HEK293 (cell line): ENCODE measurements at regions not wholly inside any gene's neighbourhood (a gene's known extent, or its start where the extent isn't known, plus 50 kb on each side); places are given as distances from the start of the nearest gene placed in this dataset.

ENCODE experiments used
- CTCF ChIA-PET: fragments of 350-600 bp; formaldehyde crosslinking; extraction: SDS; loops from one replicate; lab custom pipeline; 2021; ENCODE audit warnings: antibody characterized with exemption; lab: Yijun Ruan, JAX
- POLR2A ChIA-PET: fragments of 300-600 bp; formaldehyde crosslinking; extraction: SDS; loops from one replicate; lab custom pipeline; 2020; ENCODE audit warnings: antibody characterized with exemption, inconsistent platforms; lab: Yijun Ruan, JAX
- H3K27ac ChIP-seq: fragments of 200-500 bp; sonication (Bioruptor generic); 2 replicates; pipeline ENCODE4 v1.5.1; 2014; ENCODE audit warnings: low read depth, low read length, control low read depth, inconsistent platforms; ENCODE audit errors: extremely low read depth
- H3K36me3 ChIP-seq, 2 experiments: fragments of 200-500 bp in 1 of 2; sonication (Bioruptor generic) in 1 of 2; 1 replicate in 1 of 2; 2 replicates in 1 of 2; pipeline ENCODE4 v1.5.1; 2014 to 2017; ENCODE audit warnings: inconsistent platforms in 2 of 2, low read length in 2 of 2; ENCODE audit not compliant: control insufficient read depth in 2 of 2, insufficient read depth in 1 of 2
- H3K4me1 ChIP-seq: fragments of 200-500 bp; sonication (Bioruptor generic); 2 replicates; pipeline ENCODE4 v1.5.1; 2014; ENCODE audit warnings: mild to moderate bottlenecking, low read length, inconsistent platforms; ENCODE audit not compliant: control insufficient read depth, insufficient read depth
- H3K4me3 ChIP-seq: 2 replicates; pipeline ENCODE4 v1.5.1; 2011; ENCODE audit warnings: low read depth, mild to moderate bottlenecking, control low read depth, low read length, moderate library complexity
- H3K9me3 ChIP-seq: fragments of 200-500 bp; sonication (Bioruptor generic); 2 replicates; pipeline ENCODE4 v1.5.1; 2014; ENCODE audit warnings: low read depth, low read length, inconsistent platforms; ENCODE audit not compliant: control insufficient read depth, insufficient read depth
- BCL11A ChIP-seq: fragments of 450-650 bp; formaldehyde crosslinking; IDR thresholded peaks from 2 replicates; pipeline ENCODE4 v1.5.1; 2016; ENCODE audit warnings: low read depth, missing biosample characterization, missing genetic modification characterization
- EGR2 ChIP-seq: fragments of 450-650 bp; formaldehyde crosslinking; IDR thresholded peaks from 2 replicates; pipeline ENCODE4 v1.5.1; 2016; ENCODE audit warnings: low read depth, missing biosample characterization, missing genetic modification characterization
- FEZF1 ChIP-seq: fragments of 450-650 bp; formaldehyde crosslinking; IDR thresholded peaks from 2 replicates; pipeline ENCODE4 v1.5.1; 2016; ENCODE audit warnings: missing biosample characterization, missing genetic modification characterization
- GFI1B ChIP-seq: fragments of 450-650 bp; formaldehyde crosslinking; IDR thresholded peaks from 2 replicates; pipeline ENCODE4 v1.5.1; 2016; ENCODE audit warnings: missing biosample characterization, missing genetic modification characterization
- HOXD13 ChIP-seq: sonication (generic); formaldehyde crosslinking; IDR thresholded peaks from 2 replicates; pipeline ENCODE4 v1.8.0; 2022; ENCODE audit warnings: missing genetic modification reagents, borderline replicate concordance
- KLF16 ChIP-seq: fragments of 450-650 bp; formaldehyde crosslinking; IDR thresholded peaks from 2 replicates; pipeline ENCODE4 v1.5.1; 2017; ENCODE audit warnings: missing biosample characterization, missing genetic modification characterization
- KLF9 ChIP-seq: fragments of 450-650 bp; formaldehyde crosslinking; IDR thresholded peaks from 2 replicates; pipeline ENCODE4 v1.5.1; 2016; ENCODE audit warnings: missing biosample characterization, missing genetic modification characterization, low read depth
- MZF1 ChIP-seq: fragments of 450-650 bp; formaldehyde crosslinking; IDR thresholded peaks from 2 replicates; pipeline ENCODE4 v1.5.1; 2017; ENCODE audit warnings: missing biosample characterization, missing genetic modification characterization, borderline replicate concordance
- OSR2 ChIP-seq: fragments of 450-650 bp; formaldehyde crosslinking; IDR thresholded peaks from 2 replicates; pipeline ENCODE4 v1.5.1; 2016; ENCODE audit warnings: missing biosample characterization, missing genetic modification characterization
- PBX3 ChIP-seq: sonication (generic); formaldehyde crosslinking; IDR thresholded peaks from 2 replicates; pipeline ENCODE4 v1.8.1; 2022; ENCODE audit warnings: mild to moderate bottlenecking, moderate library complexity, missing genetic modification reagents
- PRDM6 ChIP-seq: fragments of 450-650 bp; formaldehyde crosslinking; IDR thresholded peaks from 2 replicates; pipeline ENCODE4 v1.5.1; 2017; ENCODE audit warnings: missing biosample characterization, missing genetic modification characterization
- REPIN1 ChIP-seq: fragments of 450-650 bp; formaldehyde crosslinking; IDR thresholded peaks from 2 replicates; pipeline ENCODE4 v1.5.1; 2017; ENCODE audit warnings: missing biosample characterization, missing genetic modification characterization, low read depth
- SETDB1 ChIP-seq: IDR thresholded peaks from one replicate; pipeline ENCODE4 v1.6.1; 2017; ENCODE audit warnings: mild to moderate bottlenecking, low read length, moderate library complexity, mixed read lengths; ENCODE audit not compliant: insufficient read length
- TCF7L2 ChIP-seq: IDR thresholded peaks from 2 replicates; pipeline ENCODE4 v1.6.1; 2011; ENCODE audit warnings: low read depth, mild to moderate bottlenecking, inconsistent platforms, low read length, moderate library complexity, borderline replicate concordance
- ZBTB17 ChIP-seq: fragments of 450-650 bp; formaldehyde crosslinking; IDR thresholded peaks from 2 replicates; pipeline ENCODE4 v1.5.1; 2016; ENCODE audit warnings: missing biosample characterization, missing genetic modification characterization
- ZBTB20 ChIP-seq: fragments of 450-650 bp; formaldehyde crosslinking; IDR thresholded peaks from 2 replicates; pipeline ENCODE4 v1.5.1; 2016; ENCODE audit warnings: missing biosample characterization, missing genetic modification characterization
- ZBTB7A ChIP-seq: fragments of 450-650 bp; formaldehyde crosslinking; IDR thresholded peaks from 2 replicates; pipeline ENCODE4 v1.5.1; 2016; ENCODE audit warnings: low read depth, missing biosample characterization, missing genetic modification characterization
- ZEB2 ChIP-seq: fragments of 450-650 bp; formaldehyde crosslinking; IDR thresholded peaks from 2 replicates; pipeline ENCODE4 v1.5.1; 2016; ENCODE audit warnings: missing biosample characterization, missing genetic modification characterization
- ZFP37 ChIP-seq: fragments of 450-650 bp; formaldehyde crosslinking; IDR thresholded peaks from 2 replicates; pipeline ENCODE4 v1.5.1; 2016; ENCODE audit warnings: missing biosample characterization, missing genetic modification characterization
- ZFP69B ChIP-seq: fragments of 450-650 bp; formaldehyde crosslinking; IDR thresholded peaks from 2 replicates; pipeline ENCODE4 v1.5.1; 2016; ENCODE audit warnings: missing biosample characterization, missing genetic modification characterization
- ZNF132 ChIP-seq: fragments of 450-650 bp; formaldehyde crosslinking; IDR thresholded peaks from 2 replicates; pipeline ENCODE4 v1.5.1; 2017; ENCODE audit warnings: missing biosample characterization, missing genetic modification characterization, borderline replicate concordance
- ZNF174 ChIP-seq: fragments of 450-650 bp; formaldehyde crosslinking; IDR thresholded peaks from 2 replicates; pipeline ENCODE4 v1.5.0; 2017; ENCODE audit warnings: missing biosample characterization, mild to moderate bottlenecking, missing genetic modification characterization
- ZNF18 ChIP-seq: fragments of 450-650 bp; formaldehyde crosslinking; IDR thresholded peaks from 2 replicates; pipeline ENCODE4 v1.5.1; 2016; ENCODE audit warnings: missing biosample characterization, missing genetic modification characterization
- ZNF184 ChIP-seq: fragments of 450-650 bp; IDR thresholded peaks from 2 replicates; pipeline ENCODE4 v1.5.1; 2018; ENCODE audit warnings: missing biosample characterization, mild to moderate bottlenecking, missing genetic modification characterization
- ZNF214 ChIP-seq: fragments of 450-650 bp; formaldehyde crosslinking; IDR thresholded peaks from 2 replicates; pipeline ENCODE4 v1.5.1; 2017; ENCODE audit warnings: missing biosample characterization, mild to moderate bottlenecking, missing genetic modification characterization, borderline replicate concordance
- ZNF223 ChIP-seq: fragments of 450-650 bp; formaldehyde crosslinking; IDR thresholded peaks from 2 replicates; pipeline ENCODE4 v1.5.1; 2016; ENCODE audit warnings: missing biosample characterization, missing genetic modification characterization
- ZNF341 ChIP-seq: fragments of 450-650 bp; formaldehyde crosslinking; IDR thresholded peaks from 2 replicates; pipeline ENCODE4; 2016; ENCODE audit warnings: low read depth, missing biosample characterization, missing genetic modification characterization
- ZNF362 ChIP-seq: fragments of 450-650 bp; formaldehyde crosslinking; IDR thresholded peaks from 2 replicates; pipeline ENCODE4 v1.5.1; 2016; ENCODE audit warnings: missing biosample characterization, missing genetic modification characterization
- ZNF510 ChIP-seq: fragments of 450-650 bp; formaldehyde crosslinking; IDR thresholded peaks from 2 replicates; pipeline ENCODE4 v1.5.1; 2018; ENCODE audit warnings: mild to moderate bottlenecking, missing genetic modification characterization, missing biosample characterization; ENCODE audit not compliant: insufficient replicate concordance
- ZNF560 ChIP-seq: fragments of 450-650 bp; formaldehyde crosslinking; IDR thresholded peaks from 2 replicates; pipeline ENCODE4 v1.5.1; 2017; ENCODE audit warnings: missing biosample characterization, missing genetic modification characterization, borderline replicate concordance
- ZNF561 ChIP-seq: fragments of 450-650 bp; IDR thresholded peaks from 2 replicates; pipeline ENCODE4 v1.5.1; 2018; ENCODE audit warnings: missing biosample characterization, missing genetic modification characterization, borderline replicate concordance
- ZNF610 ChIP-seq: fragments of 450-650 bp; formaldehyde crosslinking; IDR thresholded peaks from 2 replicates; pipeline ENCODE4 v1.5.1; 2016; ENCODE audit warnings: missing biosample characterization, missing genetic modification characterization, borderline replicate concordance
- ZNF623 ChIP-seq: fragments of 450-650 bp; formaldehyde crosslinking; IDR thresholded peaks from 2 replicates; pipeline ENCODE4 v1.5.1; 2016; ENCODE audit warnings: missing biosample characterization, missing genetic modification characterization
- ZNF664 ChIP-seq: fragments of 450-650 bp; formaldehyde crosslinking; IDR thresholded peaks from 2 replicates; pipeline ENCODE4 v1.5.1; 2016; ENCODE audit warnings: missing biosample characterization, missing genetic modification characterization
- ZNF776 ChIP-seq: fragments of 450-650 bp; formaldehyde crosslinking; IDR thresholded peaks from 2 replicates; pipeline ENCODE4 v1.5.0; 2017; ENCODE audit warnings: missing biosample characterization, missing genetic modification characterization, borderline replicate concordance
- ZNF785 ChIP-seq: fragments of 450-650 bp; formaldehyde crosslinking; IDR thresholded peaks from 2 replicates; pipeline ENCODE4 v1.5.1; 2016; ENCODE audit warnings: missing biosample characterization, missing genetic modification characterization

GRCh38 chr1:177341773-177342172 is 171.0 kb downstream of the BRINP2 start (continued):
- no peak; the same call in 1 of the 2 replicates for TF ChIP-seq ZEB2 (tag by site-specific recombination)
- peak; percentile 79 for TF ChIP-seq ZNF18 (tag by site-specific recombination)
- peak; percentile 67; the same call in 1 of the 2 replicates for TF ChIP-seq ZNF610 (tag by site-specific recombination)
- TF ChIP-seq ZNF510 (tag by site-specific recombination), result no peak
- TF ChIP-seq BCL11A (tag by site-specific recombination), result no peak
- 0 out of 2 replicates have a peak, but pooled peaks have one; percentile 11 for TF ChIP-seq KLF9 (tag by site-specific recombination)
- TF ChIP-seq ZNF174 (tag by site-specific recombination), result no peak
- no peak for TF ChIP-seq ZNF214 (tag by site-specific recombination)
- TF ChIP-seq ZNF223 (tag by site-specific recombination), result no peak
- peak; percentile 26; the same call in 1 of the 2 replicates for TF ChIP-seq ZBTB20
- TF ChIP-seq ZNF561 (tag by site-specific recombination), result peak; percentile 82
- TF ChIP-seq TCF7L2, result no peak
- TF ChIP-seq GFI1B (tag by site-specific recombination), result no peak
- TF ChIP-seq ZNF341, result peak; percentile 66
- TF ChIP-seq PRDM6 (tag by site-specific recombination), result peak; percentile 89
- TF ChIP-seq OSR2 (tag by site-specific recombination), result peak; percentile 89
- TF ChIP-seq ZBTB7A (tag by site-specific recombination), result no peak
- no peak for TF ChIP-seq ZNF132 (tag by site-specific recombination)
- TF ChIP-seq ZNF623 (tag by site-specific recombination), result no peak
- peak; percentile 86 for TF ChIP-seq FEZF1 (tag by site-specific recombination)
- TF ChIP-seq ZFP37, result no peak
- no peak for TF ChIP-seq REPIN1
- no peak for TF ChIP-seq SETDB1
- TF ChIP-seq MZF1 (tag by site-specific recombination), result peak; percentile 58
- TF ChIP-seq ZNF664 (tag by site-specific recombination), result 0 out of 2 replicates have a peak, but pooled peaks have one; percentile 24

GRCh38 chr1:177340601-177341067 is 169.9 kb downstream of the BRINP2 start:
- no peaks in the 10 kb centered on the region for H3K36me3 ChIP-seq
- no peak overlapping the region for H3K4me3 ChIP-seq
- POLR2A ChIA-PET, result interaction anchor here (1.2 kb wide), 1 partner anchor 113 kb away, joined by 3 read pairs; no protein-coding TSS in a partner anchor
- H3K9me3 ChIP-seq, result no peaks in the 10 kb centered on the region
- H3K4me1 ChIP-seq, result peaks cover 23% of the 10 kb centered on the region
- H3K27ac ChIP-seq, result peak overlapping the region; percentile 73
- CTCF ChIA-PET, result interaction anchor here (0.8 kb wide), 1 partner anchor 90 kb away, joined by 3 read pairs; no protein-coding TSS in a partner anchor
- no peak for TF ChIP-seq ZNF362
- 0 out of 2 replicates have a peak, but pooled peaks have one; percentile 41 for TF ChIP-seq HOXD13 (CRISPR knock-in tag)
- no peak for TF ChIP-seq PBX3 (CRISPR knock-in tag)
- TF ChIP-seq EGR2 (tag by site-specific recombination), result no peak
- TF ChIP-seq ZNF776 (tag by site-specific recombination), result no peak
- TF ChIP-seq ZNF184 (tag by site-specific recombination), result no peak
- TF ChIP-seq ZNF785 (tag by site-specific recombination), result no peak
- no peak for TF ChIP-seq ZFP69B (tag by site-specific recombination)
- TF ChIP-seq ZBTB17 (tag by site-specific recombination), result peak; percentile 82
- no peak for TF ChIP-seq KLF16
- TF ChIP-seq ZNF560 (tag by site-specific recombination), result no peak
